Activated CD4-positive, alpha-beta T cell treated with anti-CD3 and anti-CD28 coated beads for 48 hours (primary cell): ENCODE measurements at regions not wholly inside any gene's neighbourhood (a gene's known extent, or its start where the extent isn't known, plus 50 kb on each side); places are given as distances from the start of the nearest gene placed in this dataset.

Experiments
- DNase-seq: peaks from one replicate; pipeline ENCODE4 v3.0.0-alpha.2; 2020

DNA sequence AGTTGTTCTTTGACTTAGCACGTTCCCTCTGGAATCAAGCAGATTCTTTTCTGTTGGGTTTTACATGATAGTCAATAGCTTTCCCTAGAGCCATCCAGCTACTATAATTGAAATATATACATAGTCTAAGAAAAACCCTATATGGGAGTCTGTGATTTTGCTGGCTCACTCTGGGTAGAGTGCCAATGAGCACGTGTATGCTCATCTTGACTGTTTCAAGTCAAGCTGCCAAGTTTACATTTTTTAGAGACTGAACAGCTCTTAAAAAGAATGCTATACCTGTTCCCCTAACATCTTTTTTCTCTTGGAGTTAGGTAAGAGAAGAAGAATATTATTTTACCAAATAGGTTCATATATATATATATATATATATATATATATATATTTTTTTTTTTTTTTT is 182.8 kb upstream of the NRIP1 start:
- DNase-seq = no peak

DNA sequence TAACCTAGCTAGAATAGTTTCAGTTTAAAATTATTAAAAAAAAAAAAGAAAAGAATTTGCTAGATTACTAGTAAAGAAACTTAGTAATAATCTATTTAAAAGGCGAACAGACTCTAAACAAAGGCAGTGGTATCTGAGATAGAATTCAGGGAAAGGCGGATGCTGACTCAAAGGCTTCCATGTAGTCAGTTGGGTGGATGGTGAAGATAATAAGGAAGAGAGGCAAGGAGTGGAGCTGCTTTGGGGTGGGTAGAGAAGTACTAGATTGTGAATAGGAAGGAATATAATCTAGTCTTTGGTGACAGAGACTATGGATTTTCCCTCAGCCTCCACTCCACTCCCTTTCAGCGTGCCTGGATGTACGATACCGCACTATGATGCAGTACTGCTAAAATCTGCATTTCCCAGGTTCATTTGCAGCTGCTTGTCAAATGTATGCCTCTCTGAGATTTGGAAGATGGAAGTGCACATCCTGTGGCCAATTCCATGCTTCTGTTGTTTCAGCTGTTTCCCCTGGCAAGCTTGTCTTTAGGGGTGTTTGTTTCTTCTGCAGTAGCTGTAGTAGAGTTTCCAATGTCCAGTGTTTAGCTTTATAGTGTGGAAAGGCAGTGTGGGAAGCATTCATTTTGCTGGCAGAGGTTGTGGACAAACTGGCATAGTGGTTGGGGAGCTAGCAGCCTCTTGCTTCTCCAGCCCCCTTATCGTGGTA is 184.6 kb upstream of the NRIP1 start:
- no peak for DNase-seq

GRCh38 chr21:15250384-15250783 is 185.6 kb upstream of the NRIP1 start:
- no peak for DNase-seq

- DNase-seq = no peak
Measured at GRCh38 chr21:15252431-15252830, 187.6 kb upstream of the NRIP1 start.

GRCh38 chr21:15254111-15254510 is 189.3 kb upstream of the NRIP1 start:
- no peak for DNase-seq

GRCh38 chr21:15255261-15255660 is 190.5 kb upstream of the NRIP1 start:
- DNase-seq = no peak

GRCh38 chr21:15255763-15256162 is 191.0 kb upstream of the NRIP1 start:
- DNase-seq = no peak

- no peak for DNase-seq
Measured at GRCh38 chr21:15256996-15257395, 192.2 kb upstream of the NRIP1 start.

DNA sequence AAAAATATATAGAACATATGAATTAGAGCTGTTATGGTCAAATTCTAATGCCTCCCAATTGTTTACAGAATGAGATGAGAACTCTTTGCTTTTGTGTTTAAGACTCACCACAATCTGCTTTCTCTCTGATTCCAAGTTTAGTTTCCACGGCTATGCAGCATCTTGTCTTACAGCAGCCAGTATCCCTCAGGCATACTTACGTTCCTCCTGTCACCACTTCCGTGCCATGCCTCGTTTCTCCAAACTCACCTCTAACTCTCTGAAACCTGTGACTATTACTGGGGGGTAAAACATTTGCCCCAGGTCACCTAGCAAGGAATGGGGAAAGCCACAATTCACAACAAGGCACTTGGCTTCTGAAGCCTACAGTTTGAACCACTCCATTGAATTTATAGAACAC is 192.8 kb upstream of the NRIP1 start:
- DNase-seq = no peak

- no peak for DNase-seq
Measured at GRCh38 chr21:15259824-15260223, 195.0 kb upstream of the NRIP1 start.

DNA sequence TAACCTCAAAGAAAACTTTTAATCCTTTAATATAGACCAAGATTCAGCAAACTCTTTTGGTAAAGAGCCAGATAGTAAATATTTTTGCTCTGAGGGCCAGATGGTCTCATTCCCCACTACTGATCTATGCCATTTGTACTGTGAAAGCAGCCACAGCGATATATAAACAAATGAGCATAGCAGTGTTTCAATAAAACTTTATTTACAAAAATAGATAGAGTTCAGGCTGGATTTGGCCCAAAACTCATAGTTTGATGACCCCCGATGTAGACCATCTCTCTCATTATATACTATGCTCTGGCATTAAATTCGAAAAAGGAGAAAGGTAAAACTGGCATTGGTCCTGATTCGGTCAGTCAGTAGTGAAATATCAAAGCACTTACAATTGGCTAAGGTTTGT is 195.8 kb upstream of the NRIP1 start:
- no peak for DNase-seq

DNA sequence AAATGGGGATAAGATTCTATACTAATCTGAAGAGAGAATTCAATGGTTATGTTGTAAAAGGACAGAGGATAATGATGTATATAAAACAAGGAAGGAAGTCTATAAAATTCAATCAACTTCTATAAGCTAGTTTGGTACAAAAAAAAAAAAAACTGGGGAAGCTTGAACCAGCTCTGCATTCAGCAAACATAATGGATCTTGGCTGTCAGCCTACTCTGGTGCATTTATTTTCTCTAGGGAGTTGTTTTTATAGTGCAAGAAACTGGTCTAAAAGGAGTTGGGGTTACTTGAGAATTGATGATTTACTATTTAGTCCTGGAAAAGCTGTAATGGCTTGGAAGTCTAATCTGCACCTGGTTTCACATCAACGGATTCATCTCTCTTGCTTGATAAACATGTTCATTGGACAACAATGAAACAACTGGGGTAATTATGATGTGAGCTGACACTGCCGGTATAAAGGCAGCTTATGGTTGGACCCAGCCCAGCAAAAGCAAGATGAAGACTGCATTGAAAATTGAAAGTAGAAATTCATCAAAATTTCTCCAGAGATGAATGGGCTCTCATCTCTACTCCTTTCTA is 199.4 kb upstream of the NRIP1 start:
- DNase-seq = no peak

DNA sequence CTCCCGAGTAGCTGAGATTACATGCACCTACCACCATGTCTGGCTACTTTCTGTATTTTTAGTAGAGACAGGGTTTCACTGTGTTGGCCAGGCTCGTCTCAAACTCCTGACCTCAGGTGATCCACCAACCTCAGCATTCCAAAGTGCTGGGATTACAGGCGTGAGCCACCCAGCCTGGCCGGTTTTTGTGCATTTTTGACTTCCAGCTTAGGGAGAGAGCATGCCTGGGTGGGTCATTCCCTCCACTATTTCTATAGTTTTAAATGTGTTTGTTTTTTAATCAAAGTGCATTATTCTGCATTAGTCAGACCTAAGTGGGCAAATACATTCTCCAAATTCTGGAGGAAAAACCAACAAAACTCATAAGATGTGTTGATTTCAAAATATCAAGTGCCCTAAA is 207.4 kb upstream of the NRIP1 start:
- no peak for DNase-seq

- DNase-seq = no peak
Measured at GRCh38 chr21:15272591-15272990, 207.8 kb upstream of the NRIP1 start.

DNA sequence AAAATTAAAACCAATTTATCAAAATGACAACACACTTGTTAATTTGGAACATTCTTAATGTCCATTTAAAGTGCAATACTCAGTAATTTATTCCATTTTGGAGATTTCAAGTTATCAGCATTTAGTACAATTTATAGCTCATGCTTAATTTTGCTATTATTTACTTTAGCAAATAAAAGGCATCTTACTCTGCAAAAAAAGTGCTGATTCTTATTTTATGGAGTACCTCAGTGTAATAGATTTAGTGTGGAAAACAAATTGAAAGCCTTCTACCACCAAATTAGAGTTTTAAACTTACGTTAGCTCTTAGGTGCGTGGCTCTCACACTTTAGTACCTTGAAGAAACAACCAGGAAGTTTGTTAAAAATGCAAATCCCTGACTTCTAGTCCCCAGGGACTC is 208.4 kb upstream of the NRIP1 start:
- DNase-seq = no peak

DNA sequence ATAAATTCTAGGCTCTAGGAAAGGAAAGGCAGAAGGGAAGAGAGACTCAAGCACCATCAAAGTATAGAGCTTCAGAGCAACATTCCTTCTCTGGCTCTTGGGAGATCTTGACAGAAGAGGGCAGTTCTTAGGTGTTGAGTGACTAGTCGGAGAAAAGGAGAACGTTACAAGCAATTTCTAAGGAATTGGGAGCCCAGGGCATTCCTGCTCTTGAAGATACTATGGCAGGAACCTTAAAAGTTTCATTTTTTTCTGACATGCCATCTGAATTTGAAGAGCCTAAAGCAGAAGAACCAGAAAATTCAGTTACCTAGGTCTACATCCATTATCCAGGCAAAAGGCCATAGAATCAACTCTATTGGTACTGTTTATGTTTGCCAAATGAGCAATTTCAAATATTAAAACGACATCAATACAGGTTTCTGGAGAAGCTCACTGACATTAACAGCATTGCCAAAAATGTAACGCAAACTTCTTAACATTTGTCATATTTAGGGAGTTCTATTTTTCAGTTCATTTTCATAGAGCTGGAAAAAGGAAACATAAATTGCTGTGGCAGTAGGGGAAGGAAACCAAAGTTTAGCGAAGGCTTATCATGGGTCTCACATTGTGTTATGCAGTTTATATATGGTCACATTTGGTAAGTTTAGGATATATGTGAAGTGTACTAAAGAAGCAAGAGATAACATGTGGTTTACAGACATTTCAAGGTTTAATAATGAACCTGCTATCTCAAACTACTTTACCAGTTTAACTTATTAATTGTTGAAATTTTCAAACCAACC is 210.1 kb upstream of the NRIP1 start:
- DNase-seq = no peak

DNA sequence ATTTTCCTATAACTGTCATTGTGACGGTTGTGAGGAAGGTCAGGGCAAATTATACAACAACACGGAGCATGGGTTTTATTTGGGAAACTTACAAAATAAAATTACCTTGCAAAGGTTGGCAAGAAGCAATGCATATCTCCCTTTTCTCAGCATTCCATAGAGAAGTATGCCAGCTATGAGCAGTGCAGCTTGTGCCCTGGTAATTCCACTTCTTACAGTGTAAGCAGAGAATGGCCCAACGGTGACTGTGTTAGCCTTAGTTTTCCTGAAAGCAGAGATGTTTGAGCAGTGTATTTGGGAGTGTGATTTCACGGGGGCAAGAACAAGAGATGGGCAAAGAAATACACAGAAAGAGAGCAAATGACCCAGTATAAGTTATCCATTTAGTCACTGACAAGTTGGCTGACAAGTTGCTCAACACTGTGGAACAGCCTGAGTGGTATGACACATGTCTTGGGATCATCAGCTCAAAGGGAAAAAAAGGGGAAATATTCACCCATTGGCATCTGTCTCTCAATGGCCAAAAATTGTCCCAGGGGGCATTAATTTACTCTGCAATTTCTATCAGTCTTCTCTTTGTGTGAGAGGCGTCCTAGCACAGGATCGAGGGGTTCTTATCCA is 210.9 kb upstream of the NRIP1 start:
- no peak for DNase-seq

- DNase-seq = no peak
Measured at GRCh38 chr21:15276243-15276642, 211.4 kb upstream of the NRIP1 start.

DNA sequence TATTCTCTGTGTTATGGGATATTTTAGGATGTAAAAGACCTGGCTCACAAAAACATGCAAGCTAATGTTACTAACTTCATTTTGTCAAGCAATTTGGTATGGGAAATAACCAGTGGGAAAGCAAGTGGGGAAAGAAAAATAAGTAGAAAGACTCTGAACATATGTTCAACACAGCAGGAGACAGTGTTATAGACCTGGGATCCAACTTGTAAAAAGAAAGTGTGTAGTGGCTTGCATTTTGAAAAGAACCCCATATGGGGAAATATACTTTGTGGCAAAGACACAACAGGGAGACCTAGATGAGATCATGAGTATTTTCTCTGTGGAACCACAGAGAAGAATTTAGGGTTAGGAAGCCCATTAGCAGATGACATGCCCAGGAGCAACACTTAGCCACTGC is 212.7 kb upstream of the NRIP1 start:
- no peak for DNase-seq

- DNase-seq = no peak
Measured at GRCh38 chr21:15278279-15278678, 213.5 kb upstream of the NRIP1 start.

DNA sequence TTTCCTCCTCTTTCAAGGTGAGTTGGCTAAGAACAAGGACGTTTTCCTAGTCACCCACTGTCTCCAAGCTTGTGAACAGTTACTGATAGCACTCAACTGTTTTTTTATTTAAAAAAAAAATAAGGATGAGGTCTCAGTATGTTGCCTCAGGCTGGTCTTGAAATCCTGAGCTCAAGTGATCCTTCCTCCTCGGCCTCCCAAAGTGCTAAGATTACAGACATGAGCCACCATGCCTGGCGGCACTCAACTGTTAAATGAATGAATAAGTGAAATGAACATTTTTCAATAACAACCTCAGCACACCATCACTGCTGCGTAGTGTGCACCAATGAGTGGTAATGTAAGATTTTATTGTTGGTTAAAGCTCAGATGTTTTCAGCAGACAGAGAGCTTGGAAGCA is 214.1 kb upstream of the NRIP1 start:
- no peak for DNase-seq

DNA sequence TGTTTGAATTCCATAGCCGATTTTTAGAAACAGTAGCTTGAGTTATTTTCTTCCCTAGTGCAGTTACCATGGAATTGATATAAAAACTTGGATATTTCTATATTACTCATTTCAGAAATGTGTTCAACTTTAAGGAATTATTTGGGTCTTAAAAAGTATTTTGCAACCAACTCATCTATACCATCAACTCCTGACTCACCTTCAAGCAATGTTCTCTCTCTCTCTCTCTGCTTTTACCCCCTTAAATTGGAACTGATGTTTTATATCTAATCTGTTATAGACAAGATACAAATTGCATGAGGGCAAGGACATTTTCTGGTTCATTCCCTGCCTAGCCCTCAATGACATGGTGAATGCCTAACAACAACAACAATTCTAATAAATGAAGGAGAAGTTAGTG is 214.7 kb upstream of the NRIP1 start:
- DNase-seq = no peak

GRCh38 chr21:15281714-15282113 is 216.9 kb upstream of the NRIP1 start:
- DNase-seq = no peak

DNA sequence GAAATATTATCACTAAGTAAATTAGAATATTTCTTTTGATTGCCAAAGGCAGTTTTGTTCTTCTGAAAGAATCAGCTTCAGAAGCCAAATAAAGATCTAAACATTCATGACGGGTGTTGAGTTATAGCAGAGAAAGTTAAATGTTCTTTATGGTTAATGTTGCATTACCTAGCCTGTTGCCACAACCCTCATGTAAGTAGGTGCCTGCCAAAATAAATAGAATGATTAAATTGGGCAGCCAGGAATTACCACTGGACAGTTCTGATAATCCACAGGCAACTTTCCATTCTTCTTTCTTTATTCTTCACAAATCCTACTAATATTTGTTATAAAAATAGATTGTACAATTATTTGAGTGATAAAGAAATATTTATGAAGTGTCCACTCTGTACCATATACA is 217.9 kb upstream of the NRIP1 start:
- DNase-seq = no peak
